Glutamatergic neuron (in vitro differentiated cells): ENCODE measurements at regions not wholly inside any gene's neighbourhood (a gene's known extent, or its start where the extent isn't known, plus 50 kb on each side); places are given as distances from the start of the nearest gene placed in this dataset.
"Not testable (repeated sequence)": the region's sequence is repeated elsewhere in the genome, so short reads cannot be mapped to it uniquely, and the experiment has no call there.

Experiments used
- DNase-seq: peaks from one replicate; pipeline ENCODE4 v3.0.0; 2022
- H3K27ac Mint-ChIP-seq: one replicate; pipeline ENCODE4 v1.8.0; 2020; ENCODE audit warnings: mild to moderate bottlenecking, mixed read lengths, inconsistent platforms; ENCODE audit not compliant: unreplicated experiment
- H3K27me3 Mint-ChIP-seq: one replicate; pipeline ENCODE4 v1.8.0; 2020; ENCODE audit warnings: mild to moderate bottlenecking, moderate library complexity, mixed read lengths, inconsistent platforms; ENCODE audit not compliant: unreplicated experiment
- H3K36me3 Mint-ChIP-seq: one replicate; pipeline ENCODE4 v1.8.0; 2020; ENCODE audit warnings: mild to moderate bottlenecking, mixed read lengths, inconsistent platforms; ENCODE audit not compliant: unreplicated experiment
- H3K4me1 Mint-ChIP-seq: one replicate; pipeline ENCODE4 v1.8.0; 2020; ENCODE audit warnings: mild to moderate bottlenecking, low read depth, mixed read lengths, inconsistent platforms; ENCODE audit not compliant: unreplicated experiment
- H3K4me3 Mint-ChIP-seq: one replicate; pipeline ENCODE4 v1.8.0; 2020; ENCODE audit warnings: mild to moderate bottlenecking, mixed read lengths, inconsistent platforms; ENCODE audit not compliant: unreplicated experiment
- H3K9me3 Mint-ChIP-seq: one replicate; pipeline ENCODE4 v1.8.0; 2020; ENCODE audit warnings: mild to moderate bottlenecking, moderate library complexity, mixed read lengths, inconsistent platforms; ENCODE audit not compliant: unreplicated experiment
- TF ChIP-seq, protein P1 (sequence below): fragments of 200-600 bp; sonication (generic); IDR thresholded peaks from one replicate; pipeline ENCODE4 v1.5.0; 2021; ENCODE audit not compliant: partially characterized antibody, unreplicated experiment

DNA sequence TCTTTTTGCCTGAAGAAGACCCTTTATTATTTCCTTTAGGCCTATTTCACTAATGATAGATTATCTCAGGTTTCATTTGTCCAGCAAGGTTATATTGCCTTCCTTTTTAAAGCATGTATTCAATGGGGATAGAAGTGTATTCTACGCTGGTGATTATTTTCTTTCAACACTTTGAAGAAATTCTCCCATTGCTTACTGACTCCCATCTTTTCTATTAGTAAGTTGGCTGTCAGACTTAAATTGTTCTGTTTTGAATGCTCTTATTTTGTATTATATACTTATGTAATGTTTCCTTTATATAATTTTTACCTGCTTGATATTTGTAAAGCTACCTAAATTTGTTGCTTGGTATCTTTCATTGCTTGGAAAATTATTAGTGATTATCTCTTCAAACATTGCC is 445.1 kb upstream of the RASGRP1 start:
- H3K9me3 Mint-ChIP-seq, result no peaks in the 10 kb centered on the region

DNA sequence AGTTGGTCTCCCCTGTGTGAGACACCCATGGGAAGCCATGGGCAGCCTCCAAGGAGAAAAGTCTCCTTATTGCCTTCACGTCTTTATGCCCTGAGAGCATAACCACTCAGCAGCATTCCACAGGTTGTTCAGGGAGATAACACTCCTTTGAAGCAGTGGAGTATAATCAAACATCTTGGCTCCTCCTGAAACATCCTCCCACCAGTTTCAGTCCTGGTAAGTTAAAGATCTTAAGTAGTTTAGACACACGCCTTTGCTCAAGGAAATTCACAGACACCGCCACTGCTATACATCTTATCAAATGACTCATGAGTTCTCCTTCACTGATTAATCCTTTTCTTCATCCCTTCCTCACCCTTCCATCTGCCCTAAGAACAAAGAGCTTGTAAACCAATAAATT is 446.5 kb upstream of the RASGRP1 start:
- peaks cover 18% of the 10 kb centered on the region for H3K36me3 Mint-ChIP-seq
- not testable (repeated sequence) for H3K27me3 Mint-ChIP-seq, DNase-seq, H3K4me1 Mint-ChIP-seq, H3K4me3 Mint-ChIP-seq, H3K27ac Mint-ChIP-seq, H3K9me3 Mint-ChIP-seq

More for the DNA sequence above, 445.1 kb upstream of the RASGRP1 start:
- Mint-ChIP-seq H3K4me3 (no peak overlapping the region), H3K27ac (no peak overlapping the region), H3K36me3 (peaks cover 18% of the 10 kb centered on the region), H3K27me3 (peaks cover 1% of the 10 kb centered on the region), H3K4me1 (no peaks in the 10 kb centered on the region)
- no peak for DNase-seq
- TF ChIP-seq, protein P1, sequence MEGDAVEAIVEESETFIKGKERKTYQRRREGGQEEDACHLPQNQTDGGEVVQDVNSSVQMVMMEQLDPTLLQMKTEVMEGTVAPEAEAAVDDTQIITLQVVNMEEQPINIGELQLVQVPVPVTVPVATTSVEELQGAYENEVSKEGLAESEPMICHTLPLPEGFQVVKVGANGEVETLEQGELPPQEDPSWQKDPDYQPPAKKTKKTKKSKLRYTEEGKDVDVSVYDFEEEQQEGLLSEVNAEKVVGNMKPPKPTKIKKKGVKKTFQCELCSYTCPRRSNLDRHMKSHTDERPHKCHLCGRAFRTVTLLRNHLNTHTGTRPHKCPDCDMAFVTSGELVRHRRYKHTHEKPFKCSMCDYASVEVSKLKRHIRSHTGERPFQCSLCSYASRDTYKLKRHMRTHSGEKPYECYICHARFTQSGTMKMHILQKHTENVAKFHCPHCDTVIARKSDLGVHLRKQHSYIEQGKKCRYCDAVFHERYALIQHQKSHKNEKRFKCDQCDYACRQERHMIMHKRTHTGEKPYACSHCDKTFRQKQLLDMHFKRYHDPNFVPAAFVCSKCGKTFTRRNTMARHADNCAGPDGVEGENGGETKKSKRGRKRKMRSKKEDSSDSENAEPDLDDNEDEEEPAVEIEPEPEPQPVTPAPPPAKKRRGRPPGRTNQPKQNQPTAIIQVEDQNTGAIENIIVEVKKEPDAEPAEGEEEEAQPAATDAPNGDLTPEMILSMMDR, result no peak

DNA sequence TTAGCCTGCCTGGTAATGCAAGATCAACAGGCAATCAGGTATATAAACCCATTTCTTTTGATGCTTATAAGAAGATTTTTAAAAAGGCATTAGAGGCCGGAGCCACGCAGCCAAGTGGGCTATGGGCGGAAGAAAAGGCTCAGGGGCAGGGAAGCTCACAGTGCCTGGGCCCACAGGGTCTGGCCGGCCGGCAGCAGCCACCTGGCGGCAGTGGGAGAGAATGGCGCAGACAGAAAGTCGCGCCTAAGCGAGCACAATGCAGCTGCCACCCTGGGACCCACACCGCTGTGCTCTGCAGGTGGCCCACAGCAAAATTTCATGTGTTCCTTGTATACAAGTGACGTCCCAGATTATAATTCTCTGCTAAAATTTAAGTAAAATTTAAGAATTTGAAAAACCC is 448.6 kb upstream of the RASGRP1 start:
- H3K9me3 Mint-ChIP-seq, result no peaks in the 10 kb centered on the region
- TF ChIP-seq, protein P1, result no peak

DNA sequence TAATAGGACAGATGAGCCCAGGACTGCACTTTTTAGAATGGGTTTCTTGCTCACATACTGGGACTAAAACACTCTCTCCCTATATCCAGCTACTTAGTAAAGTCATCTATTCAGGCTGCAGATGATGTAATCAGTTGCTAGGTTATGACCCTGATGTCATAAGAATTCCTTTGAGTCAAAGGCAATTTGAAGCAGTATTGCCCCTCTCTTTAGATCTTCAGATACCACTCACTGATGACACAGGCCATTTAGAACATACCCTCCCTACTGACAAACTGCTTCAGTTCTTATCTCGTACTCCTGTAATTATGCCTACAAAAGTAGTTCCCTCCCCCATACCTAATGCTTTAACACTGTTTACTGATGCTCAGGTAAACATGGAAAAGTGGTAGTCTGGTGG is 450.1 kb upstream of the RASGRP1 start:
- Mint-ChIP-seq H3K27ac (no peak overlapping the region), H3K9me3 (no peaks in the 10 kb centered on the region), H3K4me3 (no peak overlapping the region), H3K27me3 (peaks cover 1% of the 10 kb centered on the region), H3K36me3 (peaks cover 14% of the 10 kb centered on the region), H3K4me1 (no peaks in the 10 kb centered on the region)
- TF ChIP-seq, protein P1, result no peak
- no peak for DNase-seq

More for the DNA sequence above, 448.6 kb upstream of the RASGRP1 start:
- Mint-ChIP-seq H3K4me1 (no peaks in the 10 kb centered on the region), H3K27ac (no peak overlapping the region), H3K36me3 (peaks cover 18% of the 10 kb centered on the region), H3K27me3 (peaks cover 1% of the 10 kb centered on the region), H3K4me3 (no peak overlapping the region)
- DNase-seq, result no peak

DNA sequence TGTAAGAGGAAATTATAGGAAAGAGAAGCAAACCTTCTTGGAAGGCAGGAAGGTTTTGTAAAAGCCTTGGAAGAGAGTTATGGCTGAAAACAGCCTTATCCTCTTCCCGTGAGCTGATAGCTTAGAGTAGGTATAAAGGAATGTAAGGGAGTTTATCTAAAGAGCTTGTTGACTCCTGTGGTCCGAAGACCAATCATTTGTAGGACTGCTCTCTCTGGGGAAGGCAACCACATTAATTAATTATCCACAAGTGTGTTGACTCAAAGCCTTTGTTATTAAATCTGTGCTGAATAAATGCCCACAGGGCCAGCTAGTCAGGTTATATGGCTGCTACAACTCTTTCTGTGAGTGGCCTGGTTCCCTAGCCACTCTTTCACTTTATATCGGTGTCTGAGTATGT is 452.1 kb upstream of the RASGRP1 start:
- Mint-ChIP-seq H3K4me3 (no peak overlapping the region), H3K27me3 (no peaks in the 10 kb centered on the region), H3K36me3 (no peaks in the 10 kb centered on the region), H3K9me3 (no peaks in the 10 kb centered on the region), H3K27ac (no peak overlapping the region), H3K4me1 (no peaks in the 10 kb centered on the region)
- no peak for DNase-seq
- TF ChIP-seq, protein P1, result no peak

DNA sequence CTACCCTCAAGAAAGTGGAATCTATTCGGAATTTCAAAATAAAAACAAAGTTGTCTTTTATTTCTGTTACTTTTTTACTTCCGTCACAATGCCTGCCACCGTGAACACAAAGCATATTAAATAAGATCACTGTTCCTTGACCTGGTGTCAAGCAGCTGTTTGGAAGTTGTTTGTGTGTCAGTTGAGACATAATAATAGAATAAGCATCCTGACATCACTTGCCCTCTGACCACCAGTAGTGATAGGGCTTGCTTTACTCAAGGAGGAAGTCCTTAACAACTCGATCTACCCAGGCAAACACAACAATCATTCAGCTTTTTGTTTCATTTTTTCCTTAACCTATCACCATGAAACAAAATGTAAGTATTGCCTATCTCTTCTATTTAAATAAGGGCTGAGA is 454.4 kb upstream of the RASGRP1 start:
- DNase-seq, result no peak
- peaks cover 4% of the 10 kb centered on the region for H3K4me1 Mint-ChIP-seq
- no peaks in the 10 kb centered on the region for H3K27me3 Mint-ChIP-seq
- H3K9me3 Mint-ChIP-seq, result no peaks in the 10 kb centered on the region
- TF ChIP-seq, protein P1, result no peak
- no peak overlapping the region for H3K4me3 Mint-ChIP-seq
- no peak overlapping the region for H3K27ac Mint-ChIP-seq
- H3K36me3 Mint-ChIP-seq, result no peaks in the 10 kb centered on the region
